Ishikawa (cell line): ENCODE measurements at regions not wholly inside any gene's neighbourhood (a gene's known extent, or its start where the extent isn't known, plus 50 kb on each side); places are given as distances from the start of the nearest gene placed in this dataset.

Experiments
- CEBPB ChIP-seq: IDR thresholded peaks from 2 replicates; pipeline ENCODE4 v1.6.1; 2012
- CREB1 ChIP-seq: IDR thresholded peaks from 2 replicates; pipeline ENCODE4 v1.6.1; 2012; ENCODE audit warnings: low read depth
- EGR1 ChIP-seq: IDR thresholded peaks from 2 replicates; pipeline ENCODE4 v1.6.1; 2012
- EP300 ChIP-seq: IDR thresholded peaks from 2 replicates; pipeline ENCODE4 v1.6.1; 2012; ENCODE audit warnings: borderline replicate concordance
- FOXM1 ChIP-seq: IDR thresholded peaks from 2 replicates; pipeline ENCODE4 v1.6.1; 2012; ENCODE audit warnings: low read depth, borderline replicate concordance
- NFIC ChIP-seq: IDR thresholded peaks from 2 replicates; pipeline ENCODE4 v1.6.1; 2012
- RAD21 ChIP-seq: IDR thresholded peaks from 2 replicates; pipeline ENCODE4 v1.6.1; 2012; ENCODE audit warnings: low read depth
- TAF1 ChIP-seq: IDR thresholded peaks from 2 replicates; pipeline ENCODE4 v1.6.1; 2012; ENCODE audit warnings: low read depth, mild to moderate bottlenecking
- TCF12 ChIP-seq: IDR thresholded peaks from 2 replicates; pipeline ENCODE4 v1.6.1; 2012; ENCODE audit warnings: low read depth
- TEAD4 ChIP-seq: IDR thresholded peaks from 2 replicates; pipeline ENCODE4 v1.6.1; 2012
- USF1 ChIP-seq: IDR thresholded peaks from 2 replicates; pipeline ENCODE4 v1.6.1; 2012
- YY1 ChIP-seq: IDR thresholded peaks from 2 replicates; pipeline ENCODE4 v1.6.1; 2012; ENCODE audit warnings: low read depth
- ZBTB7A ChIP-seq: IDR thresholded peaks from 2 replicates; pipeline ENCODE4 v1.6.1; 2012; ENCODE audit warnings: low read depth
- TF ChIP-seq, protein P1 (sequence below): IDR thresholded peaks from 2 replicates; pipeline ENCODE4 v1.6.1; 2012; ENCODE audit warnings: low read depth, mild to moderate bottlenecking
- TF ChIP-seq, protein P2 (sequence below): IDR thresholded peaks from 2 replicates; pipeline ENCODE4 v1.6.1; 2012

- no peak for TF ChIP-seq YY1
- TF ChIP-seq TCF12 = no peak
- TF ChIP-seq EP300 = no peak
- TF ChIP-seq FOXM1 = no peak
- TF ChIP-seq CREB1 = no peak
- no peak for TF ChIP-seq NFIC
- no peak for TF ChIP-seq RAD21
- no peak for TF ChIP-seq TEAD4
- no peak for TF ChIP-seq USF1
- no peak for TF ChIP-seq ZBTB7A
- TF ChIP-seq, protein P1, sequence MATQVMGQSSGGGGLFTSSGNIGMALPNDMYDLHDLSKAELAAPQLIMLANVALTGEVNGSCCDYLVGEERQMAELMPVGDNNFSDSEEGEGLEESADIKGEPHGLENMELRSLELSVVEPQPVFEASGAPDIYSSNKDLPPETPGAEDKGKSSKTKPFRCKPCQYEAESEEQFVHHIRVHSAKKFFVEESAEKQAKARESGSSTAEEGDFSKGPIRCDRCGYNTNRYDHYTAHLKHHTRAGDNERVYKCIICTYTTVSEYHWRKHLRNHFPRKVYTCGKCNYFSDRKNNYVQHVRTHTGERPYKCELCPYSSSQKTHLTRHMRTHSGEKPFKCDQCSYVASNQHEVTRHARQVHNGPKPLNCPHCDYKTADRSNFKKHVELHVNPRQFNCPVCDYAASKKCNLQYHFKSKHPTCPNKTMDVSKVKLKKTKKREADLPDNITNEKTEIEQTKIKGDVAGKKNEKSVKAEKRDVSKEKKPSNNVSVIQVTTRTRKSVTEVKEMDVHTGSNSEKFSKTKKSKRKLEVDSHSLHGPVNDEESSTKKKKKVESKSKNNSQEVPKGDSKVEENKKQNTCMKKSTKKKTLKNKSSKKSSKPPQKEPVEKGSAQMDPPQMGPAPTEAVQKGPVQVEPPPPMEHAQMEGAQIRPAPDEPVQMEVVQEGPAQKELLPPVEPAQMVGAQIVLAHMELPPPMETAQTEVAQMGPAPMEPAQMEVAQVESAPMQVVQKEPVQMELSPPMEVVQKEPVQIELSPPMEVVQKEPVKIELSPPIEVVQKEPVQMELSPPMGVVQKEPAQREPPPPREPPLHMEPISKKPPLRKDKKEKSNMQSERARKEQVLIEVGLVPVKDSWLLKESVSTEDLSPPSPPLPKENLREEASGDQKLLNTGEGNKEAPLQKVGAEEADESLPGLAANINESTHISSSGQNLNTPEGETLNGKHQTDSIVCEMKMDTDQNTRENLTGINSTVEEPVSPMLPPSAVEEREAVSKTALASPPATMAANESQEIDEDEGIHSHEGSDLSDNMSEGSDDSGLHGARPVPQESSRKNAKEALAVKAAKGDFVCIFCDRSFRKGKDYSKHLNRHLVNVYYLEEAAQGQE = no peak
- TF ChIP-seq, protein P2, sequence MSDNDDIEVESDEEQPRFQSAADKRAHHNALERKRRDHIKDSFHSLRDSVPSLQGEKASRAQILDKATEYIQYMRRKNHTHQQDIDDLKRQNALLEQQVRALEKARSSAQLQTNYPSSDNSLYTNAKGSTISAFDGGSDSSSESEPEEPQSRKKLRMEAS = no peak
- TF ChIP-seq CEBPB = no peak
- TF ChIP-seq TAF1 = no peak
- no peak for TF ChIP-seq EGR1
These were observed 76.1 kb upstream of the USP25 start for GRCh38 chr21:15653710-15654109.

GRCh38 chr21:15654171-15654570, 75.6 kb upstream of the USP25 start:
- no peak for TF ChIP-seq USF1
- TF ChIP-seq CREB1 = no peak
- TF ChIP-seq YY1 = no peak
- no peak for TF ChIP-seq TCF12
- TF ChIP-seq, protein P1 = no peak

DNA sequence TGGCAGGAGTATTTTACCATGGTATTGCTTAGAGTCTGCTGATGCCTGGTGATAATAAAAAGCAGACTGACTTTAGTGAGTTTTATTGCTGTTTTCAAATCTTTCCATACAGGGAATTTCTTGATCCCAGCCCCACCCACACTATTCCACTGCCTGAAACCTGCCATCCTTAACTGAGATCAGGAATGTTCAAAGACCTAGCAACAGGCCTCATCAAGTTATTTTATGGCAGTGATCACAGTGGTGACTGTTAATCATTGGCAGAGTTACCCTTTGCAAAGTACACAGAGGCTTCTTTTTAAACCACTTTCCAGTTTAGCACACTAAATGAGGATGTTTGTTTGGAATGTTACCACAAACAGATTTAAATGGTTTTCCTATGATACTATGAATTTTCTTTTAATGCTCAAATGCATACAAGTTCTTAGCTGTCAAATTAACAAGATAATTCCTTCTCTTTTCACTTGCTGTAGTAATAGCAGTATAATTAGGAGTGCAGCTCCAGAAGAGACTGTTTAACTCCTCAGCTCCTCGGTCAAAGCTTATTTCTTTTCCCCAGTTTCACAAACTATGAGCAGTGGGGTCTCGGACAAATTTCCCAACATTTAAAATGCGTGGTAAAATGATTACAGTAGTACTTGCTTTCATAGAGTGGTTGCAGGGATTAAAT, 69.9 kb upstream of the USP25 start:
- no peak for TF ChIP-seq YY1
- no peak for TF ChIP-seq TCF12
- TF ChIP-seq CEBPB = no peak
- no peak for TF ChIP-seq RAD21
- TF ChIP-seq NFIC = no peak
- no peak for TF ChIP-seq FOXM1
- no peak for TF ChIP-seq EP300
- no peak for TF ChIP-seq ZBTB7A
- no peak for TF ChIP-seq TAF1
- no peak for TF ChIP-seq EGR1
- no peak for TF ChIP-seq CREB1
- TF ChIP-seq TEAD4 = no peak
- no peak for TF ChIP-seq USF1
- TF ChIP-seq, protein P2 = no peak
- TF ChIP-seq, protein P1 = no peak

- TF ChIP-seq TCF12 = no peak
- TF ChIP-seq YY1 = no peak
- TF ChIP-seq, protein P2 = no peak
- no peak for TF ChIP-seq TAF1
- TF ChIP-seq RAD21 = no peak
- TF ChIP-seq EGR1 = no peak
- TF ChIP-seq CEBPB = no peak
- no peak for TF ChIP-seq CREB1
- TF ChIP-seq TEAD4 = no peak
- no peak for TF ChIP-seq FOXM1
- TF ChIP-seq ZBTB7A = no peak
- TF ChIP-seq EP300 = no peak
- TF ChIP-seq, protein P1 = no peak
- TF ChIP-seq NFIC = no peak
- TF ChIP-seq USF1 = no peak
These were observed 69.4 kb upstream of the USP25 start for GRCh38 chr21:15660423-15660804.
